ENCODE measurements at regions not wholly inside any gene's neighbourhood (a gene's known extent, or its start where the extent isn't known, plus 50 kb on each side); places are given as distances from the start of the nearest gene placed in this dataset.

GRCh38 chr6:119626884-119627619, 277.5 kb upstream of the MAN1A1 start:
- TF ChIP-seq CTCF (conservative IDR thresholded peaks at IDR 0.05; ENCODE audit: low read length): no peak
- no peak for TF ChIP-seq EZH2phosphoT487 (IDR thresholded peaks at IDR 0.05; ENCODE audit: borderline replicate concordance, low read depth, low read length)
